GM21529 (cell line): ENCODE measurements at regions not wholly inside any gene's neighbourhood (a gene's known extent, or its start where the extent isn't known, plus 50 kb on each side); places are given as distances from the start of the nearest gene placed in this dataset.

ENCODE experiments used
- ATAC-seq: cut with Tn5 transposase; IDR thresholded peaks from one replicate; pipeline ENCODE4 v1.9.1; 2021; ENCODE audit not compliant: unreplicated experiment

- ATAC-seq = no peak
Observed at GRCh38 chr3:24639481-24640329, 145.1 kb upstream of the THRB start.

- peak; percentile 59 for ATAC-seq
Observed at GRCh38 chr3:24640330-24640877, 145.8 kb upstream of the THRB start.

DNA sequence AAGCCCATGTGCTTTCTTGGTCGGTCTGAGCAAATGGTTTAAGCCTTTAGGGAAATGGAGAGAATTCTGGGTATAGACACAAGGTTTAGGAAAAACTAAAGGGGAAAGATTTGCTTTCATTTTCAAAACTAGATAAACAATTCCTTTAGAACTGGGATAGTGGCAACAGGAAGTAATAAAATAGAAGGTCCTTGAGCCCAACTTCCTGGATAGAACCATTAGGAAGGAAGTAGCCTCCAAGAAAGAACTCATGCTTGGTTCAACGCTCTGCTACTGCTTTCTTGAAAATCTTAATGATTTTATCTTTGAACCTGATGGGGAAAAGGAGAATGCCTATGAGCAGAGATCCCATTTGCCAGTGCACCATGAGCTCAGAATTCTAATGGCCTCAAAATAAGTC is 147.0 kb upstream of the THRB start:
- ATAC-seq = no peak

DNA sequence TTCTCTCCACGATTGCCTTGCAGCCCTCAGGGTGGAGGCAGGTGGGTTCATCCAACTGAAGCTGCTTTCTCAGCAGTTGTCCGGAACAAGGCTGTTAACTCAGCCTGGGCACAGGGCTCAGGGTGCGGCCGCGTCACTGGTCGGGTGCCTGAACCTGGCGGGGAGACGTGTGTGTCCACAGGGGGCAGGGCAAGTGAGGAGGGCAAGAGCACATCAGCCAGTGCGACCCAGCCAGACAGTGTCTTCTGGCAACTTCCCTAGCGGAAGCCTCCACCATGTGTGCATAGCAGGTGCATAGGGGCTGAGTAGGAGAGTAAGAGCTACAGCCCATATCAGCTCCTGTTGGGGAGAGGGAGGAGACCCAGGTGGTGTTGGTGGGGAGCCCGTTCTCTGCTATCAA is 150.4 kb upstream of the THRB start:
- ATAC-seq = no peak

DNA sequence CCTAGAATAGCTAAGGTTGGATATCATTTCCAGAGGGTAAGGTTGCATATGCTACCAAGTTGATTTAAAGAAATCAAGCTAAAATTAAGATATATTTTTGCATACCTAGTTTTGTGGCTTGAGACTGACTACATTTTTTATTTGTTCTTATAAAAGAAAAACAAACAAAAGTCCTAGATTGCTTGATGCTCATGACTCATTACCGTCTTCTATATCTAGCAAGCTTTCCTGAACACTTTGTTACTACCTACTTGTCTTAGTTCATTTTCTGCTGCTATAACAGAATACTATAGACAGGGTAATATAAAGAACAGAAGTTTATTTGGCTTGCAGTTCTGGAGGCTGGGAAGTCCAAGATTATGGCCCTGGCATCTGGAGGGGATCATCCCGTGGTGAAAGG is 152.1 kb upstream of the THRB start:
- no peak for ATAC-seq

DNA sequence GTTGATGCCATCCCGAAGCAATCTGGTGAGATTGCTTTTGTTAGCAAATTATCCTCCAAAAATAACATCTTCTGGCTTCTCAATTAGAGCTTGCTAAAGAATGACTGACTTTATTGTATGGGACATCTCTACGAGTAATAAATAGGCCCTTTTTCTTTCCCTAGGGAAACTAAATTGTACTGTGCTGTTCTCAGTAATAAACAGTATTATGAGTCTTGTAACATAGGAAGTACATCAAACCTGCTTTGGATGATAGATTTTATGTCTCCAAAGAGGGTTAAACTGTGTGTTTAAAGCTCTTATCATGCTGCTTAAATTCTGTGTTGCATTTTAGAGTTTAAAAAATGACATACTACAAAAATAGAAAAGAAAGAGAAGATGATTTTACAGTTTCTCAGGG is 153.4 kb upstream of the THRB start:
- no peak for ATAC-seq

- no peak for ATAC-seq
Observed at GRCh38 chr3:24650839-24651238, 156.2 kb upstream of the THRB start.

GRCh38 chr3:24657870-24658510 is 163.3 kb upstream of the THRB start:
- ATAC-seq = no peak

DNA sequence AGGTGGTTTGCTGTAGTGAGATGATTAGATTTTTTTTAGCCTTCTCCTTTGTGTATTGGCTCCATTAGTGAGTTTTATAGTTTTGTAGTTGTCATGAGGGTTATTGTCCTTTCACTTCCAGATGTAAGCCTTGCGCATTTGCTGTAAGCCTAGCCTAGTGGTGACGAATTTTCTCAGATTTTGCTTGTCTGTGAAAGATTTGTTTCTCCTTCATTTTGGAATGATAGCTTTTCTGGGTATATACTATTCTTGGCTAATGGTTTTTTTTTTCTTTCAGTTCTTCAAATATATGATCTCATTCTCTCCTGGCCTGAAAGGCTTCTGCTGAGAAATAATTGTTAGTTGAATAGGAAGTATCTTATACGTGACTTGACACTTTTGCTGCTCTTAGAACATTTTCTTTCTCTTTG is 166.5 kb upstream of the THRB start:
- ATAC-seq = no peak

DNA sequence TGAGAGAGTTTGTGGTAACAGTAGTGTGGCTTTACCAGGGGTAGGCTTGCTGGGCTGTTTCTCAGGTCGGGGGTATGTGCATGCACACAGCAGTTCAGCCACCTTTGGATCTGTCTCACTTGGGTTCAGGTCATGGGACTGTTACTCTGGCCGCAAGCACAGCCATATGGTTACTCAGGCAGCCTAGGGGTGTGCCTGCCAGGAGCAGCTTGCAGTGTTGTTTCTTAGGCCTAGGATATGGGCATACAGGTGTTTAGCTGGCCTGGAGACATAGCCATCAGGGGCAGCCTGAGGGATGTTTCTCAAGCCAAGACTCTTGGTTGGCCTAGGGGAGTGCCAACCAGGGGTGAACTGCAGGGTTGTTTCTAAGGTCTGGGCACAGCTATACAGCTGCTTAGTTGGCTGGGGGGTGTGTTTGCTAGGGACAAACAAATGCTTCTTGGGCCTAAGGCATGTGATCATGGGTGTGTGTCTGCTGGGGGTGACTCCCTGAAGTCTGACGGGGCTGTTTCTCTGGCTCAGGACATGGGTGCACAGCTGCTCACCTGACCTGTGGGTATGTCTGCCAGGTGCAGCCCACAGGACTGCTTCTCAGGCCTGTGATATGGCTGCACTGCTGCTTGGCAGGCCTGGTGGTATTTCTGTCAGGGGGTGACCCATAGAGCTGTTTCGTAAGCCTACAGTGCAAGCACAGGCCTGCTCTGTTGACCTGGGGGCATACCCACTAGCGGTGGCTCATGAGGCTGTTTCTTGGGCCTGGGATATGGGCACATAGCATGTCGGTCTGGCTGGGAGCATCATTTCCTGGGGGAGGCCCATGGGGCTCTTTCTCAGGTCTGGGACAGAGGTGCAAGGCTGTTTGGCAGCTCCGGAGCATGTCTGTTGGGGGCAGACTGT is 168.0 kb upstream of the THRB start:
- ATAC-seq = no peak

- no peak for ATAC-seq
Observed at GRCh38 chr3:24663406-24663805, 168.8 kb upstream of the THRB start.

- no peak for ATAC-seq
Observed at GRCh38 chr3:24668039-24668438, 173.4 kb upstream of the THRB start.

- ATAC-seq = no peak
Observed at GRCh38 chr3:24670871-24671270, 176.2 kb upstream of the THRB start.

- ATAC-seq = no peak
Observed at GRCh38 chr3:24673596-24673995, 178.9 kb upstream of the THRB start.

GRCh38 chr3:24674261-24674660 is 179.6 kb upstream of the THRB start:
- no peak for ATAC-seq

- no peak for ATAC-seq
Observed at GRCh38 chr3:24678021-24678420, 183.4 kb upstream of the THRB start.

DNA sequence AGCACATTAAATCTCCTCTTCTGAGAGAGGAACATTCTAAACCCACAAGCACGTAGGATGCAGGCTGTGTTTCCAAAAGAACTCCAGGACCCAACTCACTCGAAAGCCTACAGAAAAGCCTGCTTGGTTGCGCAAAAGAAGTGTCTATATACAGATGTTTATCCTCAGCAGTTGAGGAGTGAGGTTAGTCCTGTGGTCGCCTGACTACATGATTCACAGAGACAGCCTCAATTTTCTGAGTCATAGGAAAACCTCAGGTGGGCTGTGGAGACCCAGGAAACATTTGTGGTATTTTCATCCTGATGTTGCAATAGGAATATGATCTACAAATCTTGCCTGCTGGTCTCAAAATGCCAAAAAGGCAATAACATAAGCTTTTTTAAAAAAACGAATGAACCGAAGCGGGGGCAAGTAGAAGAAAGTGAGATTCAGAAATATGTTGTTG is 183.8 kb upstream of the THRB start:
- no peak for ATAC-seq

- no peak for ATAC-seq
Observed at GRCh38 chr3:24679429-24679828, 184.8 kb upstream of the THRB start.

- ATAC-seq = peak; percentile 83
Observed at GRCh38 chr3:24680214-24680967, 185.7 kb upstream of the THRB start.

DNA sequence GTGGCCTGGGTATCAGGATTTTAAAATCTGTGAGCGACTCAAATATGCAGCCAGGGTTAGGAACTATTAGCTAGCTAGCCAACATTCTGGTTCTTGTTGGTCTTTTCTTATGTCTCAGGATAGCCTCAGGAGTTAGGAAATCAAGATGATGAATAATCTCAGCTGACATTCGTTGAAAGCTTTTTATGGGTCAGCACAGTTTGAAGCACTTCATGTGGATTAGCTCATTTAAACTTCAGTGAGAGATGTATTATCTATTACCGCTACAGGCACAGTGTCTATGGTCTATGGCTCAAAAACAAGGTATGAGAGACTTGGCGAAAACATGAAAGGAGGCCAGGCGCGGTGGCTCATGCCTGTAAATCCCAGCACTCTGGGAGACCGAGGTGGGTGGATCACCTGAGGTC is 187.5 kb upstream of the THRB start:
- ATAC-seq = no peak
